ENCODE measurements at regions not wholly inside any gene's neighbourhood (a gene's known extent, or its start where the extent isn't known, plus 50 kb on each side); places are given as distances from the start of the nearest gene placed in this dataset.

GRCh38 chr3:76456322-76456721 lies 583.6 kb upstream of the ROBO2 start:
- no peak overlapping the region for H3K27ac ChIP-seq
- H3K4me3 ChIP-seq = no peak overlapping the region
- intact Hi-C loops (cut with DNase I) = no loop called here
- H3K4me1 ChIP-seq = no peaks in the 10 kb centered on the region
- WGBS, 4 donors = 88 to 99% (median 96%) methylated on average over 3 of the region's 3 CpGs
- no peaks in the 10 kb centered on the region for H3K36me3 ChIP-seq
- H3K27me3 ChIP-seq = no peaks in the 10 kb centered on the region
- ATAC-seq (no peak), DNase-seq (no peak)
- peaks cover 0 to 7% (median 0%) of the 10 kb centered on the region in 12 donors for H3K9me3 ChIP-seq
- TF ChIP-seq CTCF (IDR thresholded peaks at IDR 0.05) = no peak
- TF ChIP-seq POLR2A (IDR thresholded peaks at IDR 0.05) = no peak

- 79 to 87% (median 83%) methylated on average over 4 of the region's 4 CpGs for WGBS, 4 donors
- no peaks in the 10 kb centered on the region for H3K27me3 ChIP-seq
- TF ChIP-seq POLR2A (IDR thresholded peaks at IDR 0.05) (no peak), CTCF (IDR thresholded peaks at IDR 0.05) (no peak)
- no peak overlapping the region for H3K4me3 ChIP-seq
- H3K9me3 ChIP-seq = no peaks in the 10 kb centered on the region
- H3K27ac ChIP-seq = no peak overlapping the region
- H3K36me3 ChIP-seq = no peaks in the 10 kb centered on the region
- DNase-seq (no peak), ATAC-seq (no peak)
- intact Hi-C loops (cut with DNase I) = no loop called here
- no peaks in the 10 kb centered on the region for H3K4me1 ChIP-seq
These were observed 576.4 kb upstream of the ROBO2 start for GRCh38 chr3:76463501-76463900.

DNA sequence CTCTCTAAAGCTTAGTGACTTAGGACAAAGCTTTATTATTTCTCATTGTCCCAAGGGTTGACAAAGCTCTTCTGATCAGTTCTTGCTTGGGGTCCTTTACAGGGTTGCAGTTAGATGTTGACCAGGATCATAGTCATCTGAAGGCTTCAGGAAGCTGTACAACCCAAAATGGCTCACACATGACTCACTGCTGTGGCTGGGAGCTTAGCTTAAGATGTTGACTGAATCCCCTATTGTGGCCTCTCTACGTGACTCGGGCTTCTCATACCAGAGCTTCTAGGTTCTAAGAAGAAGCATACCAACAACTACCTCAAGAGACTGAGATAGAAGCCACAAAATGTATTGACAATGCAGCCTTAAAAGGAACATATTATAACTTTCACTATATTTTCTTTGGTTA lies 569.6 kb upstream of the ROBO2 start:
- Histone ChIP-seq H3K36me3 (no peaks in the 10 kb centered on the region), H3K4me1 (no peaks in the 10 kb centered on the region), H3K4me3 (no peak overlapping the region), H3K27me3 (no peaks in the 10 kb centered on the region), H3K9me3 (no peaks in the 10 kb centered on the region), H3K27ac (no peak overlapping the region)
- ATAC-seq (no peak), DNase-seq (no peak)
- no peak for TF ChIP-seq POLR2A (IDR thresholded peaks at IDR 0.05)
- TF ChIP-seq CTCF (IDR thresholded peaks at IDR 0.05) = no peak
- 76 to 91% (median 86%) methylated on average over 2 of the region's 2 CpGs for WGBS, 4 donors
- intact Hi-C loops (cut with DNase I) = no loop called here

GRCh38 chr3:76474632-76475031 lies 565.3 kb upstream of the ROBO2 start:
- Histone ChIP-seq H3K36me3 (no peaks in the 10 kb centered on the region), H3K9me3 (no peaks in the 10 kb centered on the region), H3K27me3 (no peaks in the 10 kb centered on the region), H3K4me1 (no peaks in the 10 kb centered on the region), H3K4me3 (no peak overlapping the region), H3K27ac (no peak overlapping the region)
- intact Hi-C loops (cut with DNase I) = no loop called here
- TF ChIP-seq POLR2A (IDR thresholded peaks at IDR 0.05) (no peak), CTCF (IDR thresholded peaks at IDR 0.05) (no peak)
- ATAC-seq (no peak), DNase-seq (no peak)
- 68 to 83% (median 71%) methylated on average over 9 of the region's 9 CpGs for WGBS, 4 donors
